SK-N-SH (cell line): ENCODE measurements at regions not wholly inside any gene's neighbourhood (a gene's known extent, or its start where the extent isn't known, plus 50 kb on each side); places are given as distances from the start of the nearest gene placed in this dataset.

Source experiments
- CTCF ChIA-PET: fragments of 300-600, 350-600 bp; formaldehyde crosslinking; extraction: SDS; loops from one replicate; lab custom pipeline; 2021; lab: Yijun Ruan, JAX
- POLR2A ChIA-PET: fragments of 350-600 bp; sonication (Branson Sonifier 250); formaldehyde crosslinking; extraction: SDS; loops from one replicate; lab custom pipeline; 2020; ENCODE audit warnings: antibody characterized with exemption, inconsistent platforms; lab: Yijun Ruan, JAX
- DNase-seq: peaks from one replicate; pipeline ENCODE4 v3.0.0; 2012
- H2AFZ ChIP-seq: fragments of 200-600 bp; sonication (generic); 2 replicates; pipeline ENCODE4 v1.8.1; 2016; ENCODE audit warnings: antibody characterized with exemption, mild to moderate bottlenecking, low read depth
- H3F3A ChIP-seq: fragments of 200-600 bp; sonication (generic); replicated peaks from 2 replicates; pipeline ENCODE3; 2016; ENCODE audit warnings: antibody characterized with exemption, mild to moderate bottlenecking; ENCODE audit not compliant: insufficient read depth
- H3K27ac ChIP-seq, 2 experiments: fragments of 200-500 bp in 1 of 2; fragments of 200-600 bp in 1 of 2; sonication (Bioruptor generic) in 1 of 2; sonication (generic), shearing (Covaris generic) in 1 of 2; 2 replicates each; pipeline versions ENCODE4 v1.5.1 to v1.6.1; 2014 to 2016; ENCODE audit warnings: low read depth in 2 of 2, inconsistent platforms in 1 of 2, low read length in 1 of 2, mild to moderate bottlenecking in 1 of 2, mixed read lengths in 1 of 2
- H3K27me3 ChIP-seq: fragments of 200-600 bp; sonication (generic), shearing (Covaris generic); 2 replicates; pipeline ENCODE4 v1.6.1; 2016; ENCODE audit warnings: mixed run types; ENCODE audit not compliant: insufficient read depth
- H3K36me3 ChIP-seq, 2 experiments: fragments of 200-500 bp in 1 of 2; fragments of 200-600 bp in 1 of 2; sonication (Bioruptor generic) in 1 of 2; sonication (generic) in 1 of 2; replicated peaks in 1 of 2; 2 replicates each; pipeline versions ENCODE3 to v1.5.1; 2014 to 2016; ENCODE audit warnings: low read length in 1 of 2, mild to moderate bottlenecking in 1 of 2; ENCODE audit not compliant: insufficient read depth in 2 of 2, control insufficient read depth in 1 of 2
- H3K4me1 ChIP-seq, 2 experiments: fragments of 200-500 bp in 1 of 2; fragments of 200-600 bp in 1 of 2; sonication (Bioruptor generic) in 1 of 2; sonication (generic), shearing (Covaris generic) in 1 of 2; 2 replicates each; pipeline versions ENCODE4 v1.5.1 to v1.6.1; 2014 to 2016; ENCODE audit warnings: low read depth in 1 of 2, low read length in 1 of 2, mixed run types in 1 of 2; ENCODE audit not compliant: insufficient read depth in 2 of 2, control insufficient read depth in 1 of 2
- H3K4me2 ChIP-seq: fragments of 200-600 bp; sonication (generic), shearing (Covaris generic); 2 replicates; pipeline ENCODE4 v1.6.1; 2017; ENCODE audit warnings: mixed run types
- H3K4me3 ChIP-seq, 2 experiments: fragments of 200-500 bp in 1 of 2; fragments of 200-600 bp in 1 of 2; sonication (Bioruptor generic) in 1 of 2; sonication (generic), shearing (Covaris generic) in 1 of 2; 2 replicates each; pipeline versions ENCODE4 v1.5.1 to v1.8.1; 2014 to 2016; ENCODE audit warnings: low read depth in 2 of 2, inconsistent platforms in 1 of 2, low read length in 1 of 2, mild to moderate bottlenecking in 1 of 2, mixed read lengths in 1 of 2, moderate library complexity in 1 of 2
- H3K79me2 ChIP-seq: fragments of 200-600 bp; sonication (generic); 2 replicates; pipeline ENCODE4 v1.8.1; 2017; ENCODE audit warnings: mild to moderate bottlenecking; ENCODE audit not compliant: insufficient read depth
- H3K9ac ChIP-seq: fragments of 200-600 bp; sonication (generic); 2 replicates; pipeline ENCODE4 v1.6.1; 2017; ENCODE audit warnings: mixed run types
- H3K9me2 ChIP-seq: fragments of 200-600 bp; sonication (generic); 2 replicates; pipeline ENCODE4 v1.6.1; 2017; ENCODE audit warnings: mixed run types
- H3K9me3 ChIP-seq: fragments of 200-600 bp; sonication (generic); 2 replicates; pipeline ENCODE4 v1.6.1; 2017; ENCODE audit warnings: mixed run types, mild to moderate bottlenecking, moderate library complexity
- H4K20me1 ChIP-seq: fragments of 200-600 bp; sonication (generic); 2 replicates; pipeline ENCODE4 v1.6.1; 2017; ENCODE audit warnings: mild to moderate bottlenecking, mixed run types; ENCODE audit not compliant: insufficient read depth
- CTCF ChIP-seq: fragments of 200-600 bp; sonication (generic); IDR thresholded peaks from 2 replicates; pipeline ENCODE4 v1.6.1; 2017; ENCODE audit warnings: antibody characterized with exemption, mild to moderate bottlenecking, moderate library complexity
- ELF1 ChIP-seq: IDR thresholded peaks from 2 replicates; pipeline ENCODE4 v1.4.0; 2012
- EP300 ChIP-seq, 2 experiments: IDR thresholded peaks; 2 replicates each; pipeline versions ENCODE4 v1.4.0 to v1.6.1; 2012; ENCODE audit warnings: borderline replicate concordance in 1 of 2, low read depth in 1 of 2, low read length in 1 of 2
- EZH2phosphoT487 ChIP-seq: fragments of 200-600 bp; sonication (generic); IDR thresholded peaks from 2 replicates; pipeline ENCODE4 v1.6.1; 2017; ENCODE audit warnings: low read depth, mixed run types, mild to moderate bottlenecking, antibody characterized with exemption, moderate library complexity, borderline replicate concordance
- FOSL2 ChIP-seq: IDR thresholded peaks from 2 replicates; pipeline ENCODE4 v1.4.0; 2012; ENCODE audit warnings: low read depth, mild to moderate bottlenecking, moderate library complexity, borderline replicate concordance
- MAX ChIP-seq: IDR thresholded peaks from 2 replicates; pipeline ENCODE4 v1.4.0; 2012; ENCODE audit warnings: low read depth
- MEF2A ChIP-seq: IDR thresholded peaks from 2 replicates; pipeline ENCODE4 v1.4.0; 2012; ENCODE audit warnings: low read depth, borderline replicate concordance
- NFIC ChIP-seq: IDR thresholded peaks from 2 replicates; pipeline ENCODE4 v1.4.0; 2012; ENCODE audit warnings: borderline replicate concordance
- NRF1 ChIP-seq: IDR thresholded peaks from 2 replicates; pipeline ENCODE4 v1.6.1; 2012; ENCODE audit warnings: low read depth, mild to moderate bottlenecking, low read length
- RAD21 ChIP-seq: IDR thresholded peaks from 2 replicates; pipeline ENCODE4 v1.6.1; 2012; ENCODE audit warnings: mild to moderate bottlenecking, low read length
- REST ChIP-seq: IDR thresholded peaks from 2 replicates; pipeline ENCODE4 v1.6.1; 2012; ENCODE audit warnings: mild to moderate bottlenecking, low read depth, low read length, moderate library complexity
- RFX5 ChIP-seq: IDR thresholded peaks from 2 replicates; pipeline ENCODE4 v1.6.1; 2012; ENCODE audit warnings: mild to moderate bottlenecking, improper control_type of control experiment, low read length
- SIN3A ChIP-seq: IDR thresholded peaks from 2 replicates; pipeline ENCODE4 v1.6.1; 2012; ENCODE audit warnings: low read depth, mild to moderate bottlenecking, low read length, moderate library complexity, borderline replicate concordance
- SMC3 ChIP-seq: IDR thresholded peaks from 2 replicates; pipeline ENCODE4 v1.6.1; 2012; ENCODE audit warnings: low read depth, low read length, improper control_type of control experiment
- USF1 ChIP-seq: IDR thresholded peaks from 2 replicates; pipeline ENCODE4 v1.4.0; 2012; ENCODE audit warnings: low read depth, borderline replicate concordance
- WGBS: methylation state at CpG from one replicate; pipeline ENCODE4 v1.1.6; 2017; ENCODE audit warnings: low lambda C conversion rate; 5-methylcytosine and 5-hydroxymethylcytosine counted together

GRCh38 chr1:4396551-4396950, 257.9 kb upstream of the AJAP1 start (continued):
- TF ChIP-seq CTCF (no peak), FOSL2 (no peak)

- Histone ChIP-seq H3K27me3 (no peaks in the 10 kb centered on the region), H3K4me2 (no peak overlapping the region), H2AFZ (no peak overlapping the region), H3K4me1 (no peaks in the 10 kb centered on the region), H3K4me3 (no peak overlapping the region), H3F3A (no peaks in the 10 kb centered on the region), H3K27ac (no peak overlapping the region), H3K9me2 (no peaks in the 10 kb centered on the region), H3K36me3 (no peaks in the 10 kb centered on the region), H3K9ac (no peak overlapping the region), H3K9me3 (no peaks in the 10 kb centered on the region), H3K79me2 (no peaks in the 10 kb centered on the region), H4K20me1 (no peaks in the 10 kb centered on the region)
- DNase-seq: no peak
- 19% methylated on average over 4 of the region's 4 CpGs for WGBS
- CTCF ChIA-PET: no interaction called here
- POLR2A ChIA-PET: no interaction called here
- TF ChIP-seq MEF2A (no peak), FOSL2 (no peak), REST (no peak), MAX (no peak), USF1 (no peak), SIN3A (no peak), RFX5 (no peak), RAD21 (no peak)
Observed at GRCh38 chr1:4397196-4397595, 257.2 kb upstream of the AJAP1 start.

- H3K9ac ChIP-seq: no peak overlapping the region
- no peaks in the 10 kb centered on the region for H3K79me2 ChIP-seq
- H3K9me3 ChIP-seq: no peaks in the 10 kb centered on the region
- no peaks in the 10 kb centered on the region for H4K20me1 ChIP-seq
- H3K27ac ChIP-seq: no peak overlapping the region
- CTCF ChIA-PET: no interaction called here
- WGBS: 36% methylated on average over 1 of the region's 1 CpG
- no peak overlapping the region for H2AFZ ChIP-seq
- no peaks in the 10 kb centered on the region for H3K4me1 ChIP-seq
- H3K9me2 ChIP-seq: no peaks in the 10 kb centered on the region
- no peak for DNase-seq
- no peak overlapping the region for H3K4me3 ChIP-seq
- H3K27me3 ChIP-seq: no peaks in the 10 kb centered on the region
- TF ChIP-seq SMC3 (no peak), MEF2A (no peak), EZH2phosphoT487 (no peak), EP300 (IDR thresholded peaks at IDR 0.05; ENCODE audit: borderline replicate concordance in 1 of 2, low read depth in 1 of 2, low read length in 1 of 2) (no peak), ELF1 (no peak), CTCF (no peak), NRF1 (no peak), NFIC (no peak)
- no peaks in the 10 kb centered on the region for H3K36me3 ChIP-seq
- H3F3A ChIP-seq: no peaks in the 10 kb centered on the region
- POLR2A ChIA-PET: no interaction called here
- H3K4me2 ChIP-seq: no peak overlapping the region
Observed at GRCh38 chr1:4402032-4402431, 252.4 kb upstream of the AJAP1 start.
